HG02981 (cell line): ENCODE measurements at regions not wholly inside any gene's neighbourhood (a gene's known extent, or its start where the extent isn't known, plus 50 kb on each side); places are given as distances from the start of the nearest gene placed in this dataset.
"Not testable (repeated sequence)": the region's sequence is repeated elsewhere in the genome, so short reads cannot be mapped to it uniquely, and the experiment has no call there.

Experiments
- ATAC-seq: cut with Tn5 transposase; IDR thresholded peaks from one replicate; pipeline ENCODE4 v1.9.1; 2021; ENCODE audit warnings: mild to moderate bottlenecking, moderate library complexity; ENCODE audit not compliant: unreplicated experiment

DNA sequence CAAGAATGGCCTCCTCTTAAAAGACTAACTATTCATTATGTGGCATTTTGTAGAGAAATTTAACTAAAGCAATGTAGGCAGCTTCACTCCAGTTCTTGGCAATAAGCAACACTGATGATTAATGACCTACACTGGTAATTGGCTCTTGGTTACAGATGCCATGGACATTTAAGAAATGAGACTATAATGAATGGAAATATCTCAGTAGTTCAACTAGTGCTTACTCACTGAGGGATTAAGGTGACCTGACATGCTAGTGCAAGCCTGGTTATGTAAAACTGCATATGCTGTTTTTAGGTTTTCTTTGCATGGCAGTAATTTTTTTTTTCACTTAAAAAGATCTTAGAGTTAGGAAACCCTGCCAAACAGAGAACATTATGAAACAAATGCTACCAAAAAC is 152.7 kb upstream of the AADAT start:
- ATAC-seq, result no peak

DNA sequence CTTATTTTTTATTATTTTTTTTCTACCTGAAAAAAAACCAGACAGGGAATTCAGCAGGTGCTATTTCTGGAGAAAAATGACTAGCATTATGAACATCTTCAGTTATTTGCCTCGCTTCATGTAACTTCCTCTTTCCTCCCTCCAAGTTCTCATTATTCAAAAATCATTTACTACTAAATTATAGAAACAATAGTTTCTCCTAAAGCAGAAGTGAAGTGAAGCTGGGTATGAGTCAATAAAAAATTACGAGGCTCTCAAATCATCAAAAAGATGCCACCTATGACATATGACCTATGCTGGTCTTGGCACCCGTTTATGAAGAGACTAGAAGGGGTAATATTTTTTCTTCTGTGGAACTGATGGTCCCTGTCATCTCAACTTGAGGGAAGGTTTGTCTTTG is 145.0 kb upstream of the AADAT start:
- no peak for ATAC-seq

DNA sequence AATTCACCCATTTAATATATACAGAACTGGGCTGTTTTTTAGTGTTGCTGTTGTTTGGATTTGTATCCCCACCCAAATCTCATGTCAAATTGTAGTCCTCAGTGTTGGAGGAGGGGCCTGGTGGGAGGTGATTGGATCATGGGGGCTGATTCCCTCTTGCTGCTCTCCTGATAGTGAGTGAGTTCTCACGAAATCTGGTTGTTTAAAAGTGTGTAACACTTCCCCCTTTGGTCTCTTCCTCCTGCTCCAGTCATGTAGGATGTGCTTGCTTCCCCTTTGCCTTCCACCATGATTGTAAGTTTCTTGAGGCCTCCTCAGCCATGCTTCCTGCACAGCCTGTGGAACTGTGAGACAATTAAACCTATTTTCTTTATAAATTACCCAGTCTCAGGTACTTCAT is 141.6 kb upstream of the AADAT start:
- no peak for ATAC-seq

DNA sequence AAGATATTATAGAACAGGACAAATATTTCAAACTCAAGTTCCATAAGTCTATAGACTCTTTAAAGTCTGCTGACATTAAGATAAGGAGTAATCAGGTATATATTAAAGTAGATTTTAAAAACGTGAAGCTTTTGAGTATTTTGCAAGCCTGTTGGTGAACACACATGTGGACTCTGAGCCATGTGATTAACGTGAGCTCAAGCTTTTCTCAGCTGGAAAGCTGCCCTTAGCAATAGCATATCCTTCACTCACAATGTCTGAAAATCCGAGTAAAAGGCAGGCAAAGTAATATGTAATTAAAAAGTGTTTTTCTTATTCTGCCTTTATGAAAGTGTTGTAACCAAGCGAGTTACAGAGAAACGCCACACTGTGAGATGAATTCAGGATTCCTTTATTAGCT is 140.5 kb upstream of the AADAT start:
- ATAC-seq, result no peak

DNA sequence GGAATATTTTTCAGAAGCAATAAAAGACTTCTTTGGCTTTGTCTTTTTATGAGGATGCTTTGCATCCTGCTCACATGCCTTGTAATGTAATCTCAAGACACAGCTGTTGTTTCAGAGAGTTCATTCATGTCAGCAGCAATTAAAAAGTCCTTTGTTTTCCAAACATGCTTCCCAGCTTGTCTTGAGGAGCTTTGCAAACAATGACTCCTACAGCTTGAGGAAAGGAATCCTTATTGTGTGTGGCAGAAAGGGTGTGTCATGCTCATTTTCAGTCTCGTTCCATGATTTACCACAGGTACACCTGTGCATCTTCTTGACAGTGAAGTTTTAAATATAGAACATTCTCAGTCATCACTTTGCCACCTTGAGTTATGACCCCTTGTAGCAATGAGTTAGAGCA is 139.2 kb upstream of the AADAT start:
- ATAC-seq, result no peak

DNA sequence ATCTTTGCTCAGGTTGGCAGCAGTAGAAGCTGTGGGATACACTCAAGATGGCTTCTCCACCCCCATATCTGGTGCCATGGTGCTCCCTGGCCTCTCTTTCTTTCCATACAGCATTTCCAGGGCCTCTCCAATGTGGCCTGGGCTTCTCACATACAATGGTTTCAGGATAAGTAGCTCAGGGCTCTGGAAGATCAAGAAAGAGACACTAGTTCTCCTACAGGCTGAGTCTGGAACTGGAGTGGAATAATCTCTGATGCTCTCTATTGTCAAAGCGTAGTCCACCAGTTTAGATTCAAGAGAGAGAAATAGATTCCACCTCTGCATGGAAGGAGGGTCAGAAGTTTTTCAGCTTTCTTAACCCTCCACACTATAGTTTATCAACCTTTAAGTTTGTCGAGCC is 138.2 kb upstream of the AADAT start:
- no peak for ATAC-seq

DNA sequence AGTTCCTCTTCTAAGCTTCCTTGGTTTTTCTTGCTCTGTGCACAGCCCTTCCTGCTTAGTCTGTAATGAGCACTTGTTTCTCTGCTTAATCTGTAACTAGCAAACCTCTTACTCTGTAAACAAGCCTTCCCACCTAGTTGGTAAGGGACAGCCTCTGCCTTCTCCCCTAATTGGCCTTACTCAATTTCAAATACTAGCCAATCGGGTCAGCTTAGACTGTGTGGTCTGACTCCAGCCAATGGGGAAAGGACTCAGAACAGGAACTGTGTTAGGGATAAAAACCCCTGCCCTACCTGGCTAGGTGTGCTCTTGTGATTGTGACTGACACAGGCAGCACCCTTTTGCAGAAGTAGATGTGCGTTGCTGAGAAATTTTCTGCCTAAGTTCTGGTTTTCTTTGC is 136.5 kb upstream of the AADAT start:
- ATAC-seq, result no peak

DNA sequence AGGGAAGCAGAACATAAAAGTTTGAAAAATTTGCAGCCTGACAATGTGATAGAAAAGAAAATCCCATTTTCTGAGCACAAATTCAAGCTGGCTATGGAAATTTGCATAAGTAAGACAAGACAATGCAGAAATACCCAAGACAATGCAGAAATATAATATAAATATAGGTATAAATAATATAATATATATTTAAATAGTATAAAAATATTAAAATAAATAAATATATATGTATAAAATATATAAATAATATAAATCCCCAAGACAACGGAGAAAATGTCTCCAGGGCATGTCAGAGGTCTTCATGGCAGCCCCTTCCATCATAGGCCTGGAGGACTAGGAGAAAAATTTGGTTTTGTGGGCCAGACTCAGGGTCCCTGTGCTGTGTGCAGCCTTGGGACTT is 125.0 kb upstream of the AADAT start:
- no peak for ATAC-seq

DNA sequence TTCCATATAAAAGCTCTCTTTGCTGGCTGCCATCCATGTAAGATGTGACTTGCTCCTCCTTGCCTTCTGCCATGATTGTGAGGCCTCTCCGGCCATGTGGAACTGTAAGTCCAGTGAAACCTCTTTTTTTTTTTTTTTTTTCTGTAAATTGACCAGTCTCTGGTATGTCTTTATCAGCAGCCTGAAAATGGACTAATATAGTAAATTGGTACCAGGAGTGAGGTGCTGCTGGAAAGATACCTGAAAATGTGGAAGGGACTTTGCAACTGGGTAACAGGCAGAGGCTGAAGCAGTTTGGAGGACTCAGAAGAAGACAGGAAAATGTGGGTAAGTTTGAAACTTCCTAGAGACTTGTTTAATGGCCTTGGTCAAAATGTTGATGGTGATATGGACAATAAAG is 124.3 kb upstream of the AADAT start:
- ATAC-seq, result no peak

DNA sequence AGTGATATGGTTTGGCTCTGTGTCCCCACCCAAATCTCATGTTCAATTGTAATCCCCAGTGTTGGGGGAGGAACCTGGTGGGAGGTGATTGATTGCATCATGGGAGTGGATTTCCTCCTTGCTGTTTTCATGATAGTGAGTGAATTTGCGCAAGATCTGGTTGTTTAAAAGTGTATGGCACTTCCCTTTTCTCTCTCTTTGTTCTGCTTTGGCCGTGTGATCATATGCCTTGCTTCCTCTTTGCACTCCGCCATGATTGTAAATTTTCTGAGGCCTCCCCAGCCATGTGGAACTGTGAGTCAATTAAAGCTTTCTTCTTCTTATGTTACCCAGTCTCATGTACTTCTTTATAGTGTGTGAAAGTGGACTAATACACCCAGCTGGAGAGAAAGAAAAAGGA is 113.0 kb upstream of the AADAT start:
- ATAC-seq, result no peak

DNA sequence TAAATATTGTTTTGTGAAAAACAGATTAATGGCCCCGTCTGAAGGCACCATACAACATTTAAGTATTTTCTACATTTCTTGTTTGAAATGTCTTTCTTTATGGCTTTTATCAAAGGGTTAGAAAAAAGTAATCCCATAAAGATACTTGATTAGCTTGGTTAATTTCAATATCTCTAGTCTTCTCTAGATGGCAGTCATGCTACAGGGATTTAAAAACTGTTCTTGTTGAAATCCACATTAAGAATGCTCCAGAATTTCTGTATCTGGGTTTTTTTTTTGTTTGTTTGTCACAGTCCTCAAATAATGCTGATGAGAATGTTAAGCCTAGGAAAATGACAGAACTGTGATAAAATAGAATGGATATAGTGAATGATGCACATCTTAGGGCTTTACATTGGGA is 109.0 kb upstream of the AADAT start:
- ATAC-seq, result no peak

DNA sequence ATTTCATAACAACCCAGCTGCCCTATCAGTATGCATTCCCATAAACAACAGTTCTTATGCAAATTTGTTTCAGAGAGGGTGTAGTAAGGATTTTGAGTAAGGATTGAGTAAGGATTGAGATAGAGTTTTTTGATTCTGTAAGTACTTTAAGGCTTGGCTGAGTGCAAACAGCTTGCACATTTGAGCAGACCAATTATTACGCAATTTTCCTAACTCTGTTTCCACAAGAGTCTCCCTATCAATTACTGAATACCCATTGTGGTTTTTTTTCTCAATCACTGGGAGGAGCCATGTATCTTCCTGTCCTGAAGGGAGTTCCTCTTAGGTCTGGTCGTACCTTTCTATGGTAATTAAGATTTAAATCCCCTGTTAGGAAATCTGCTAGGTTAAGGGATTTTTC is 105.0 kb upstream of the AADAT start:
- not testable (repeated sequence) for ATAC-seq

DNA sequence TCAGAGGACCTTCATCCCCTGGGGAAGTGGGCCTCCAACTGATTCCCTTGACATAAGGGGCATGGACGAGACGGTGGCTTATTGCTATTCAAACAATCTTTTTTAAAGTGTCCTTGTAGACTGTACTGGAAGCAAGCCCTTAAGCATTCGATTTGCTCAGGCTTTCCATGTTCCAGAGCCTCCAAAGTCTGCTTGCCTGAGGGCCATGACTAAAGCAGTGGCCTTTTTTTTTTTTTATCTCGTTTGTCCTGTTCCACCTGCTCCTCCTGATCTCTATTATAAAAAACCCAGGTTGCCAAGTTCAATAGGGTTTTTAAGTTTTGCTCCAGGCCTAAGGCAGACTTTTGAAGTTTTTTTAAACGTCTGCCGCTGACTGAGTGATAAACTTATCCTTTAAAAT is 103.7 kb upstream of the AADAT start:
- no peak for ATAC-seq

DNA sequence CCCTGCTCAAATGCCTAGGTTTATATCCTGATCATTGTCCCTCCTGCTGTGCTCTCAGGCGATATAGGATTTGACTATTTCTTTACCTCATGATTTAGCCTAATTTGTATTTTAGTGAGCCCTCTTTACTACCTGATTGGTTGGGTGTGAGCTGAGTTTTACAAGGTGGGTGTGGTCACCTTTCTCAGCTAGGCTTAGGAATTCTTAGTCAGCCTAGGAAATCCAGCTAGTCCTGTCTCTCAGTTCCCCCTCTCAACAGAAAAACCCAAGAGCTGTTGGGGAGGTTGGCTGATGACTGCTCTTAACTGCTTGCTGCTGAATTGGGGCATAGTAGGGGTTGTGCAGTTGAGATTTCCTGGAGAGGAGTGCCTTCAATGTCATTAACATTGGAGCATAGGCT is 100.5 kb upstream of the AADAT start:
- no peak for ATAC-seq

DNA sequence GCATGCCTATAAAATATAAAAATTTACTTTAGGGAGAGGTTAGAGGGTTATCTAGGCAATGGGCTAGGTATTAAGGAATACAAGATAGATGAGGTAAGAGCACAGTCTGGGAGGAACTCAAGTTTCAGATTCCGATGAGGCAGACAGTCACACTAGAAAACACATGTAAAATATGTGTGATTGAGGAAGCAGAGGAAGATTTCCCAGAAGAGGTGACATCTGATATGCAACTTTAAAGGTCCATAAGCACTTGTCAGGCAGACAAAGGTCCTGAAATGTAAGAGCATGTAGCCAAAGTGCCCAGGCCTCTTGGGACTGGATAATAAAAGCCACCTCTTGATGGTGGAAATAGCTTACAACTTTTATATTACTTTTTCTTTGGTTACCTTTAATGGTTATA is 81.1 kb upstream of the AADAT start:
- ATAC-seq, result no peak

DNA sequence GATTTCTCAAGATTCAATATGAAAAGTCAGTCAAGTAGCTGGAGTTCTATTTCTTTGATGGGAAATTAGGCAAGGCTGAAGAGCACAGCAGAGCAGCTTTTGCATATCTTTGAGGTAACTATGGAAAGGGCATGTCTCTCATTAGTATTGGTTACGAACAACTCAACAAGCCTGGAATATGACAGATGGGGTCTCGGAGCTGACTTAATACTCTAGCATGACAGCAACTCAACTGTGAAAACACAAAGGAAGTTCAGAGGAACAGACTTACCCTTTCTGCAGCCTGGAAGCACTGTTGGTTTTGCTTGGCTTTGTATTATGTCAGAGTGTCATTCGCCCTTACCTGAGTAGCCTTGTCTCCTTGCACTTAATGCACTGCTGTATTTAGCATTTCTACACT is 79.9 kb upstream of the AADAT start:
- no peak for ATAC-seq

DNA sequence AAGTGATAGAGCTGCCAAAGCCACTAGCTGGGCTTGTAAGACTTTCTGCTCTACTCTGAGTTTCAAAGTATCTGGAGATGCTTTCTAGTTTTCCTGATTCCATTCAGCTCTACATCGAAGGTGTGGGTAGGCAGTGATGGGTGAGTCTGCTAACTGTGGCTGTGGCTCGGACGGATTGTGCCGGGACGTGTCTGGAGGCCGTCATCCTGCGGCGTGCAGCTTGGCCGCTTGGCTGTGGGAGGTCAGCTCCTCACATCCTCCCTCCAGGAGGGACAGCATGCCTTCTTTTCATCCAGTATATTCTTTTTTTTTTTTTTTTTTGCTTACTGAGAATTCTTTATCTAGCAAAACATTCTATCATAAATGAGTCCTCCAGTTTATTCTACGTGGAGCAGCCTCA is 77.9 kb upstream of the AADAT start:
- no peak for ATAC-seq

DNA sequence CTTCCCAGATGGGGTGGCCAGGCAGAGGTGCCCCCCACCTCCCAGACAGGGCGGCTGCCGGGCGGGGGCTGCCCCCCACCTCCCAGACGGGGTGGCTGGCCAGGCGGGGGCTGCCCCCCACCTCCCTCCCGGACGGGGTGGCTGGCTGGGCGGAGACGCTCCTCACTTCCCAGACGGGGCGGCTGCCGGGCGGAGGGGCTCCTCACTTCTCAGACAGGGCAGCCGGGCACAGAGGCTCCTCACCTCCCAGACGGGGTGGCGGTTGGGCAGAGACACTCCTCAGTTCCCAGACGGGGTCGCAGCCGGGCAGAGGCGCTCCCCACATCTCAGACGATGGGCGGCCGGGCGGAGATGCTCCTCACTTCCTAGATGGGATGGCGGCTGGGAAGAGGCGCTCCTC is 76.4 kb upstream of the AADAT start:
- not testable (repeated sequence) for ATAC-seq

DNA sequence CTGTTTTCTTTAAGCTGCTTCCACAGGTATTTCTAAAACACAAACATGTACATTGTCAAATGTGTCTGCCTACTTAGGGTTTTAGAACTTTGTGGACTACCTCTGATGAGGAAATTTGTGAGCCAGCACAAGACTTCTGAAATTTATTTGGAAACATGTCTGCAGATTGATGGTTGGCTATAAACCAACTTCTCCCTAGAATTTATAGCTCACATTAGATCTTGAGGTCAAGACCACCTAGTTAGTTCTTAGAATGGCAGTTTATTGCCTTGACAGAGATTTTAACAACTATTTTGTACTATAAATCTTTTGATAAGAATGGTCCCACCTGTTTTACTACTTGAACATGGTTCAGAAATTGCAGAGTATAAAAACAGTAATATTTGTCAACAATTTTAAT is 72.7 kb upstream of the AADAT start:
- no peak for ATAC-seq

DNA sequence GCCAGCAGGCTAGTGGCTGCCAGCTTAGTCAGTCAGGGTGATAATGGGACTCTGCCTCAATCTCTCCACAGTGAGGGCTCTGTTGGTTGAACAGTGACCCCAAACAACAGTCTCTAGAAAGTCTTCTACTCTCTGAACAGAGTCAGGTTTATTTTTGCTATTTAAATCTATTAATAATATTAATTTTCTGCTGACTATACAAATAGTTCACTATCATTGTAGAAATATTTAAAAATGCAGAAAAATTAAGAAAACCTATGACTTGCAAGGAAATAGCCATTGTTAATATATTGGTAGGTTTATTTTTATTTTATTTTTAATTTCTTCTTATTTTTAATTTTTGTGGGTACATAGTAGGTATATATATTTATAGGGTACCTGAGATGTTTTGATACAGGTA is 67.9 kb upstream of the AADAT start:
- ATAC-seq, result no peak

DNA sequence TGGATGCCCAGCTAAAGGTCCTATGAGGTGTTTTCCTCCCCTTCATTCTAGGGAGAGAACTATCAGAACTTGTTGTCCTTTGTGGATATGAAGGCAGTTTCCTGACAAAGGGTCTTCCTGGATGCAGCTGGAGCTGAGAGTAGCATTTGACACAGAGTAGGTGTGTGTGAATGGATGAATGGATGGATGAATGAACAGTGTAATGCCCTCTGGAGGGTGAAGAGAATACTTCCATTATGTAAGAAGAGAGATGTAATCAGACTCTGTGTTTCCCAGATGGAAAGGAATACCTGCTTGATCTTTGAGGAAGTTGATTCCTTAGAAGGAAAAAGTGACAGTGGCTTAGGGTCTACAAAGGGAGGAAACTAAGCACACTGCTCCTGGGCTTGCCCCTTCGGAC is 55.4 kb upstream of the AADAT start:
- ATAC-seq, result no peak

DNA sequence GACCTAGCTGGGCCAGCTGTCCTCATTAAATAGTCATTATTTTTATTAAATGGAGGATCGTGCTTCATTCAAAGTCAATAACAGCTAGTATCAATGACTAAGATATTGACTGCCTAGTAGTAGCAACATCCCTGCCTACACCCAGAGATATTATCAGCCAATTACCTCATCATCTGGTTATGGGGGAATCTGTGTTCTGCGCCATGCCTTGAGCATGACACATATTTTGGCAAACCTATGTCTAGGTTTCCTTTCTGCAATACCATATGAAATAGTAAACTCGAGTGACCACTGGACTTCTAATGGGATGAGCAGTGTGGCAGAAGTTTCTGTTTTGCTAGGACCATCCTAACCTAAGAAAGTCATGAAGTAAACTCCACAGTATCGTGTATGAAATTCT is 50.0 kb upstream of the AADAT start:
- no peak for ATAC-seq
